GM23338 (cell line): ENCODE measurements at regions not wholly inside any gene's neighbourhood (a gene's known extent, or its start where the extent isn't known, plus 50 kb on each side); places are given as distances from the start of the nearest gene placed in this dataset.

Experiments
- ATAC-seq: fragments of 200-7000 bp; cut with Tn5 transposase; 3 replicates; pipeline ENCODE4 v1.9.1; 2020
- DNase-seq: peaks from one replicate; pipeline ENCODE4 v3.0.0-alpha.2; 2015; ENCODE audit warnings: low spot score
- H2AFZ ChIP-seq: fragments of 200-600 bp; sonication (generic); 2 replicates; pipeline ENCODE4 v1.8.0; 2016; ENCODE audit warnings: antibody characterized with exemption, mild to moderate bottlenecking, moderate library complexity
- H3F3A ChIP-seq: fragments of 200-600 bp; sonication (generic); replicated peaks from 2 replicates; pipeline ENCODE4 v1.8.0; 2017; ENCODE audit warnings: antibody characterized with exemption, mixed run types, low read depth
- H3K27ac ChIP-seq: fragments of 200-600 bp; sonication (generic); 2 replicates; pipeline ENCODE4 v1.6.1; 2016; ENCODE audit warnings: low read depth
- H3K27me3 ChIP-seq: fragments of 200-600 bp; sonication (generic); 2 replicates; pipeline ENCODE4 v1.8.0; 2016; ENCODE audit warnings: mild to moderate bottlenecking, mixed run types, moderate library complexity; ENCODE audit not compliant: insufficient read depth
- H3K36me3 ChIP-seq: fragments of 200-600 bp; sonication (generic); 2 replicates; pipeline ENCODE4 v1.8.0; 2016; ENCODE audit warnings: mild to moderate bottlenecking; ENCODE audit not compliant: insufficient read depth
- H3K4me1 ChIP-seq: fragments of 200-600 bp; sonication (generic); 2 replicates; pipeline ENCODE4 v1.8.0; 2016; ENCODE audit warnings: mild to moderate bottlenecking, moderate library complexity; ENCODE audit not compliant: insufficient read depth
- H3K4me2 ChIP-seq: fragments of 200-600 bp; sonication (generic); 2 replicates; pipeline ENCODE4 v1.7.1; 2017; ENCODE audit warnings: mixed run types
- H3K4me3 ChIP-seq: fragments of 200-600 bp; sonication (generic); 2 replicates; pipeline ENCODE4 v1.6.1; 2016; ENCODE audit warnings: mixed run types
- H3K79me2 ChIP-seq: fragments of 200-600 bp; sonication (generic); replicated peaks from 2 replicates; pipeline ENCODE4 v1.8.0; 2017; ENCODE audit warnings: mild to moderate bottlenecking; ENCODE audit not compliant: insufficient read depth
- H3K9me2 ChIP-seq: fragments of 200-600 bp; sonication (generic); 2 replicates; pipeline ENCODE4 v1.8.0; 2017; ENCODE audit not compliant: insufficient read depth
- H4K20me1 ChIP-seq: fragments of 200-600 bp; sonication (generic); replicated peaks from 2 replicates; pipeline ENCODE4 v1.8.0; 2017; ENCODE audit warnings: mild to moderate bottlenecking; ENCODE audit not compliant: insufficient read depth
- H3K27ac Mint-ChIP-seq: 2 replicates; pipeline ENCODE4 v1.8.0; 2020; ENCODE audit warnings: inconsistent platforms, mild to moderate bottlenecking, moderate library complexity, mixed read lengths
- H3K27me3 Mint-ChIP-seq: 3 replicates; pipeline ENCODE4 v1.8.0; 2022; ENCODE audit warnings: low read depth, mild to moderate bottlenecking, moderate library complexity, mixed read lengths, inconsistent platforms; ENCODE audit not compliant: insufficient read depth, poor library complexity
- H3K36me3 Mint-ChIP-seq: 3 replicates; pipeline ENCODE4 v1.8.0; 2021; ENCODE audit warnings: low read depth, mild to moderate bottlenecking, inconsistent platforms, moderate library complexity, mixed read lengths
- H3K4me1 Mint-ChIP-seq: 3 replicates; pipeline ENCODE4 v1.8.0; 2020; ENCODE audit warnings: mild to moderate bottlenecking, inconsistent platforms, mixed read lengths
- H3K4me3 Mint-ChIP-seq: 3 replicates; pipeline ENCODE4 v1.8.0; 2021; ENCODE audit warnings: moderate library complexity, mild to moderate bottlenecking, inconsistent platforms, mixed read lengths
- H3K9me3 Mint-ChIP-seq: 3 replicates; pipeline ENCODE4 v1.8.0; 2020; ENCODE audit warnings: moderate library complexity, mild to moderate bottlenecking, inconsistent platforms, mixed read lengths
- CREB1 ChIP-seq: fragments of 250-450 bp; sonication (Bioruptor Pico); IDR thresholded peaks from 2 replicates; pipeline ENCODE4 v1.5.0; 2020; ENCODE audit warnings: low read depth, mild to moderate bottlenecking, moderate library complexity
- EZH2 ChIP-seq: fragments of 200-600 bp; sonication (generic); IDR thresholded peaks from one replicate; pipeline ENCODE4 v1.8.0; 2017; ENCODE audit warnings: antibody characterized with exemption, mild to moderate bottlenecking, low read depth; ENCODE audit not compliant: unreplicated experiment
- EZH2phosphoT487 ChIP-seq: fragments of 200-600 bp; sonication (generic); IDR thresholded peaks from one replicate; pipeline ENCODE4 v1.8.1; 2018; ENCODE audit warnings: antibody characterized with exemption; ENCODE audit not compliant: unreplicated experiment
- JUNB ChIP-seq: IDR thresholded peaks from one replicate; pipeline ENCODE4 v1.6.1; 2016; ENCODE audit warnings: antibody characterized with exemption; ENCODE audit not compliant: unreplicated experiment
- NANOG ChIP-seq: IDR thresholded peaks from 2 replicates; pipeline ENCODE4 v1.6.1; 2016; ENCODE audit warnings: antibody characterized with exemption, borderline replicate concordance
- POLR2AphosphoS5 ChIP-seq: IDR thresholded peaks from 2 replicates; pipeline ENCODE4 v1.6.1; 2016; ENCODE audit warnings: antibody characterized with exemption, low read depth
- STAT1 ChIP-seq: IDR thresholded peaks from one replicate; pipeline ENCODE4 v1.6.1; 2016; ENCODE audit warnings: antibody characterized with exemption; ENCODE audit not compliant: unreplicated experiment
- ZNF114 ChIP-seq: fragments of 250-450 bp; sonication (Bioruptor Pico); IDR thresholded peaks from 2 replicates; pipeline ENCODE4 v1.5.0; 2020; ENCODE audit warnings: mild to moderate bottlenecking, moderate library complexity
- ZNF331 ChIP-seq: fragments of 250-450 bp; sonication (Bioruptor Pico); IDR thresholded peaks from 2 replicates; pipeline ENCODE4 v1.5.0; 2020; ENCODE audit warnings: low read depth, mild to moderate bottlenecking, moderate library complexity
- TF ChIP-seq, protein P1 (sequence below): fragments of 250-450 bp; sonication (Bioruptor Pico); IDR thresholded peaks from 2 replicates; pipeline ENCODE4 v1.5.0; 2020; ENCODE audit warnings: mild to moderate bottlenecking, moderate library complexity
- TF ChIP-seq, protein P2 (sequence below), 2 experiments: fragments of 200-600 bp in 1 of 2; sonication (generic) in 1 of 2; conservative IDR thresholded peaks; 2 replicates each; pipeline versions ENCODE4 v1.5.1 to v1.6.1; 2016 to 2017; ENCODE audit warnings: antibody characterized with exemption in 2 of 2, low read depth in 2 of 2, mild to moderate bottlenecking in 2 of 2, moderate library complexity in 1 of 2
- TF ChIP-seq, protein P3 (sequence below): IDR thresholded peaks from one replicate; pipeline ENCODE4 v1.6.1; 2018; ENCODE audit warnings: antibody characterized with exemption; ENCODE audit not compliant: unreplicated experiment
- TF ChIP-seq, protein P4 (sequence below): IDR thresholded peaks from 2 replicates; pipeline ENCODE4 v1.6.1; 2016; ENCODE audit warnings: antibody characterized with exemption

DNA sequence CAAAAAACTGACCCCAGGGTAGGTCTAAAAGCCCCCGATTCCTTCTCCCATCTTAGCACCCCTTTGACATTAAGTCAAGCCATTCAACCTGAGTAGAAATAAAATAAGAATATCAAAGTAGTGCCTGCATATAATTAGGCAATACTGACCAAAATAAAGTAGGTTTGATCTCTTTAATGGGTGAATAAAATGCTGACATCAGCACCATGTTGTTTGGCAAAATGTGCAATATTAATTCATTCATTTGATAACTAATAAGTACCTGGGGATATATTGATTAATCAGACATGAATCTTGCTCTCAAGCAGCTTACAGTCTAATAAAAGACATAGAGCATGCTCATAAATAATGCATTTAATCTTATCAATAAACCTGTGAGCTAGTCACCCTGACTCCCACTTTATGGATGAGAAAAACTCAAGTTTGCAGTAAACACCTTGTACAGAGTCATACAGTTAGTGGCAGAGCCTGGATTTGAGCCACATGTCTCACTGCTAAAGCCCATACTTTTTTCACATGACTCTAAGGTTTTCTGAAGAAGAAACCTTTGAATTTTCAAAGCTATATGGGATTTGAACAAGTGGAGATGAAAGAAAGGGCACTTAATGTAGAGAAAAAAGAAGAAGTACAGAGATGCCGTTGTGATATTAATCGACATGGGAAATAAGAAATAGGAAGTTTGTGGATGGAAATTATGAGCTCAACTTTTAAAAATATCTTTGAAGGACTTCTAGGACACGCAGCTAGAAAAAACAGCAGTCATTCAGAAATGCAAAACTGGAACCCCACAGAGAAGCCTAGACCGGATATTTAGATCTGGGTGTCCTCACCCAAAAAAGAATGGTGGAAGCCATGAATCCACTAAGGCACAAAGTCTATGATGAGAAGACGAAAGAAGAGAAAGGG is 183.9 kb downstream of the TOMM20 start:
- Mint-ChIP-seq H3K27me3 (peaks cover 2% of the 10 kb centered on the region), H3K4me1 (no peaks in the 10 kb centered on the region), H3K36me3 (peaks cover 8% of the 10 kb centered on the region; the same call in 2 of the 3 replicates), H3K4me3 (no peak overlapping the region), H3K27ac (no peak overlapping the region), H3K9me3 (peaks cover 8% of the 10 kb centered on the region)
- Histone ChIP-seq H3K4me2 (no peak overlapping the region), H3K36me3 (0 out of 2 replicates have a peak, but pooled peaks cover 3% of the 10 kb centered on the region), H3F3A (no peaks in the 10 kb centered on the region), H2AFZ (no peak overlapping the region), H4K20me1 (no peaks in the 10 kb centered on the region), H3K79me2 (no peaks in the 10 kb centered on the region), H3K4me3 (no peak overlapping the region), H3K9me2 (peaks cover 8% of the 10 kb centered on the region), H3K27ac (no peak overlapping the region), H3K27me3 (no peaks in the 10 kb centered on the region), H3K4me1 (no peaks in the 10 kb centered on the region)
- TF ChIP-seq ZNF114 (CRISPR knock-in tag) (no peak), EZH2phosphoT487 (no peak), STAT1 (no peak), POLR2AphosphoS5 (no peak), JUNB (no peak), CREB1 (CRISPR knock-in tag) (no peak), NANOG (no peak), EZH2 (no peak), ZNF331 (CRISPR knock-in tag) (no peak)
- TF ChIP-seq, protein P1, sequence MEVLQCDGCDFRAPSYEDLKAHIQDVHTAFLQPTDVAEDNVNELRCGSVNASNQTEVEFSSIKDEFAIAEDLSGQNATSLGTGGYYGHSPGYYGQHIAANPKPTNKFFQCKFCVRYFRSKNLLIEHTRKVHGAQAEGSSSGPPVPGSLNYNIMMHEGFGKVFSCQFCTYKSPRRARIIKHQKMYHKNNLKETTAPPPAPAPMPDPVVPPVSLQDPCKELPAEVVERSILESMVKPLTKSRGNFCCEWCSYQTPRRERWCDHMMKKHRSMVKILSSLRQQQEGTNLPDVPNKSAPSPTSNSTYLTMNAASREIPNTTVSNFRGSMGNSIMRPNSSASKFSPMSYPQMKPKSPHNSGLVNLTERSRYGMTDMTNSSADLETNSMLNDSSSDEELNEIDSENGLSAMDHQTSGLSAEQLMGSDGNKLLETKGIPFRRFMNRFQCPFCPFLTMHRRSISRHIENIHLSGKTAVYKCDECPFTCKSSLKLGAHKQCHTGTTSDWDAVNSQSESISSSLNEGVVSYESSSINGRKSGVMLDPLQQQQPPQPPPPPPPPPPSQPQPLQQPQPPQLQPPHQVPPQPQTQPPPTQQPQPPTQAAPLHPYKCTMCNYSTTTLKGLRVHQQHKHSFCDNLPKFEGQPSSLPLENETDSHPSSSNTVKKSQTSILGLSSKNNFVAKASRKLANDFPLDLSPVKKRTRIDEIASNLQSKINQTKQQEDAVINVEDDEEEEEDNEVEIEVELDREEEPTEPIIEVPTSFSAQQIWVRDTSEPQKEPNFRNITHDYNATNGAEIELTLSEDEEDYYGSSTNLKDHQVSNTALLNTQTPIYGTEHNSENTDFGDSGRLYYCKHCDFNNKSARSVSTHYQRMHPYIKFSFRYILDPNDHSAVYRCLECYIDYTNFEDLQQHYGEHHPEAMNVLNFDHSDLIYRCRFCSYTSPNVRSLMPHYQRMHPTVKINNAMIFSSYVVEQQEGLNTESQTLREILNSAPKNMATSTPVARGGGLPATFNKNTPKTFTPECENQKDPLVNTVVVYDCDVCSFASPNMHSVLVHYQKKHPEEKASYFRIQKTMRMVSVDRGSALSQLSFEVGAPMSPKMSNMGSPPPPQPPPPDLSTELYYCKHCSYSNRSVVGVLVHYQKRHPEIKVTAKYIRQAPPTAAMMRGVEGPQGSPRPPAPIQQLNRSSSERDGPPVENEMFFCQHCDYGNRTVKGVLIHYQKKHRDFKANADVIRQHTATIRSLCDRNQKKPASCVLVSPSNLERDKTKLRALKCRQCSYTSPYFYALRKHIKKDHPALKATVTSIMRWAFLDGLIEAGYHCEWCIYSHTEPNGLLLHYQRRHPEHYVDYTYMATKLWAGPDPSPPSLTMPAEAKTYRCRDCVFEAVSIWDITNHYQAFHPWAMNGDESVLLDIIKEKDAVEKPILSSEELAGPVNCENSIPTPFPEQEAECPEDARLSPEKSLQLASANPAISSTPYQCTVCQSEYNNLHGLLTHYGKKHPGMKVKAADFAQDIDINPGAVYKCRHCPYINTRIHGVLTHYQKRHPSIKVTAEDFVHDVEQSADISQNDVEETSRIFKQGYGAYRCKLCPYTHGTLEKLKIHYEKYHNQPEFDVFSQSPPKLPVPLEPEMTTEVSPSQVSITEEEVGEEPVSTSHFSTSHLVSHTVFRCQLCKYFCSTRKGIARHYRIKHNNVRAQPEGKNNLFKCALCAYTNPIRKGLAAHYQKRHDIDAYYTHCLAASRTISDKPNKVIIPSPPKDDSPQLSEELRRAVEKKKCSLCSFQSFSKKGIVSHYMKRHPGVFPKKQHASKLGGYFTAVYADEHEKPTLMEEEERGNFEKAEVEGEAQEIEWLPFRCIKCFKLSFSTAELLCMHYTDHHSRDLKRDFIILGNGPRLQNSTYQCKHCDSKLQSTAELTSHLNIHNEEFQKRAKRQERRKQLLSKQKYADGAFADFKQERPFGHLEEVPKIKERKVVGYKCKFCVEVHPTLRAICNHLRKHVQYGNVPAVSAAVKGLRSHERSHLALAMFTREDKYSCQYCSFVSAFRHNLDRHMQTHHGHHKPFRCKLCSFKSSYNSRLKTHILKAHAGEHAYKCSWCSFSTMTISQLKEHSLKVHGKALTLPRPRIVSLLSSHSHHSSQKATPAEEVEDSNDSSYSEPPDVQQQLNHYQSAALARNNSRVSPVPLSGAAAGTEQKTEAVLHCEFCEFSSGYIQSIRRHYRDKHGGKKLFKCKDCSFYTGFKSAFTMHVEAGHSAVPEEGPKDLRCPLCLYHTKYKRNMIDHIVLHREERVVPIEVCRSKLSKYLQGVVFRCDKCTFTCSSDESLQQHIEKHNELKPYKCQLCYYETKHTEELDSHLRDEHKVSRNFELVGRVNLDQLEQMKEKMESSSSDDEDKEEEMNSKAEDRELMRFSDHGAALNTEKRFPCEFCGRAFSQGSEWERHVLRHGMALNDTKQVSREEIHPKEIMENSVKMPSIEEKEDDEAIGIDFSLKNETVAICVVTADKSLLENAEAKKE (CRISPR knock-in tag): no peak
- TF ChIP-seq, protein P2, sequence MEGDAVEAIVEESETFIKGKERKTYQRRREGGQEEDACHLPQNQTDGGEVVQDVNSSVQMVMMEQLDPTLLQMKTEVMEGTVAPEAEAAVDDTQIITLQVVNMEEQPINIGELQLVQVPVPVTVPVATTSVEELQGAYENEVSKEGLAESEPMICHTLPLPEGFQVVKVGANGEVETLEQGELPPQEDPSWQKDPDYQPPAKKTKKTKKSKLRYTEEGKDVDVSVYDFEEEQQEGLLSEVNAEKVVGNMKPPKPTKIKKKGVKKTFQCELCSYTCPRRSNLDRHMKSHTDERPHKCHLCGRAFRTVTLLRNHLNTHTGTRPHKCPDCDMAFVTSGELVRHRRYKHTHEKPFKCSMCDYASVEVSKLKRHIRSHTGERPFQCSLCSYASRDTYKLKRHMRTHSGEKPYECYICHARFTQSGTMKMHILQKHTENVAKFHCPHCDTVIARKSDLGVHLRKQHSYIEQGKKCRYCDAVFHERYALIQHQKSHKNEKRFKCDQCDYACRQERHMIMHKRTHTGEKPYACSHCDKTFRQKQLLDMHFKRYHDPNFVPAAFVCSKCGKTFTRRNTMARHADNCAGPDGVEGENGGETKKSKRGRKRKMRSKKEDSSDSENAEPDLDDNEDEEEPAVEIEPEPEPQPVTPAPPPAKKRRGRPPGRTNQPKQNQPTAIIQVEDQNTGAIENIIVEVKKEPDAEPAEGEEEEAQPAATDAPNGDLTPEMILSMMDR (conservative IDR thresholded peaks at IDR 0.05; ENCODE audit: low read depth in 2 of 2): no peak
- TF ChIP-seq, protein P3, sequence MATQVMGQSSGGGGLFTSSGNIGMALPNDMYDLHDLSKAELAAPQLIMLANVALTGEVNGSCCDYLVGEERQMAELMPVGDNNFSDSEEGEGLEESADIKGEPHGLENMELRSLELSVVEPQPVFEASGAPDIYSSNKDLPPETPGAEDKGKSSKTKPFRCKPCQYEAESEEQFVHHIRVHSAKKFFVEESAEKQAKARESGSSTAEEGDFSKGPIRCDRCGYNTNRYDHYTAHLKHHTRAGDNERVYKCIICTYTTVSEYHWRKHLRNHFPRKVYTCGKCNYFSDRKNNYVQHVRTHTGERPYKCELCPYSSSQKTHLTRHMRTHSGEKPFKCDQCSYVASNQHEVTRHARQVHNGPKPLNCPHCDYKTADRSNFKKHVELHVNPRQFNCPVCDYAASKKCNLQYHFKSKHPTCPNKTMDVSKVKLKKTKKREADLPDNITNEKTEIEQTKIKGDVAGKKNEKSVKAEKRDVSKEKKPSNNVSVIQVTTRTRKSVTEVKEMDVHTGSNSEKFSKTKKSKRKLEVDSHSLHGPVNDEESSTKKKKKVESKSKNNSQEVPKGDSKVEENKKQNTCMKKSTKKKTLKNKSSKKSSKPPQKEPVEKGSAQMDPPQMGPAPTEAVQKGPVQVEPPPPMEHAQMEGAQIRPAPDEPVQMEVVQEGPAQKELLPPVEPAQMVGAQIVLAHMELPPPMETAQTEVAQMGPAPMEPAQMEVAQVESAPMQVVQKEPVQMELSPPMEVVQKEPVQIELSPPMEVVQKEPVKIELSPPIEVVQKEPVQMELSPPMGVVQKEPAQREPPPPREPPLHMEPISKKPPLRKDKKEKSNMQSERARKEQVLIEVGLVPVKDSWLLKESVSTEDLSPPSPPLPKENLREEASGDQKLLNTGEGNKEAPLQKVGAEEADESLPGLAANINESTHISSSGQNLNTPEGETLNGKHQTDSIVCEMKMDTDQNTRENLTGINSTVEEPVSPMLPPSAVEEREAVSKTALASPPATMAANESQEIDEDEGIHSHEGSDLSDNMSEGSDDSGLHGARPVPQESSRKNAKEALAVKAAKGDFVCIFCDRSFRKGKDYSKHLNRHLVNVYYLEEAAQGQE: no peak
- TF ChIP-seq, protein P4, sequence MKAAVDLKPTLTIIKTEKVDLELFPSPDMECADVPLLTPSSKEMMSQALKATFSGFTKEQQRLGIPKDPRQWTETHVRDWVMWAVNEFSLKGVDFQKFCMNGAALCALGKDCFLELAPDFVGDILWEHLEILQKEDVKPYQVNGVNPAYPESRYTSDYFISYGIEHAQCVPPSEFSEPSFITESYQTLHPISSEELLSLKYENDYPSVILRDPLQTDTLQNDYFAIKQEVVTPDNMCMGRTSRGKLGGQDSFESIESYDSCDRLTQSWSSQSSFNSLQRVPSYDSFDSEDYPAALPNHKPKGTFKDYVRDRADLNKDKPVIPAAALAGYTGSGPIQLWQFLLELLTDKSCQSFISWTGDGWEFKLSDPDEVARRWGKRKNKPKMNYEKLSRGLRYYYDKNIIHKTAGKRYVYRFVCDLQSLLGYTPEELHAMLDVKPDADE: no peak
- ATAC-seq (no peak), DNase-seq (no peak)
